GM23338 (cell line): ENCODE measurements at regions not wholly inside any gene's neighbourhood (a gene's known extent, or its start where the extent isn't known, plus 50 kb on each side); places are given as distances from the start of the nearest gene placed in this dataset.

Experiments
- ATAC-seq: fragments of 200-7000 bp; cut with Tn5 transposase; 3 replicates; pipeline ENCODE4 v1.9.1; 2020
- DNase-seq: peaks from one replicate; pipeline ENCODE4 v3.0.0-alpha.2; 2015; ENCODE audit warnings: low spot score
- H2AFZ ChIP-seq: fragments of 200-600 bp; sonication (generic); 2 replicates; pipeline ENCODE4 v1.8.0; 2016; ENCODE audit warnings: antibody characterized with exemption, mild to moderate bottlenecking, moderate library complexity
- H3F3A ChIP-seq: fragments of 200-600 bp; sonication (generic); replicated peaks from 2 replicates; pipeline ENCODE4 v1.8.0; 2017; ENCODE audit warnings: antibody characterized with exemption, mixed run types, low read depth
- H3K27ac ChIP-seq: fragments of 200-600 bp; sonication (generic); 2 replicates; pipeline ENCODE4 v1.6.1; 2016; ENCODE audit warnings: low read depth
- H3K27me3 ChIP-seq: fragments of 200-600 bp; sonication (generic); 2 replicates; pipeline ENCODE4 v1.8.0; 2016; ENCODE audit warnings: mild to moderate bottlenecking, mixed run types, moderate library complexity; ENCODE audit not compliant: insufficient read depth
- H3K36me3 ChIP-seq: fragments of 200-600 bp; sonication (generic); 2 replicates; pipeline ENCODE4 v1.8.0; 2016; ENCODE audit warnings: mild to moderate bottlenecking; ENCODE audit not compliant: insufficient read depth
- H3K4me1 ChIP-seq: fragments of 200-600 bp; sonication (generic); 2 replicates; pipeline ENCODE4 v1.8.0; 2016; ENCODE audit warnings: mild to moderate bottlenecking, moderate library complexity; ENCODE audit not compliant: insufficient read depth
- H3K4me2 ChIP-seq: fragments of 200-600 bp; sonication (generic); 2 replicates; pipeline ENCODE4 v1.7.1; 2017; ENCODE audit warnings: mixed run types
- H3K4me3 ChIP-seq: fragments of 200-600 bp; sonication (generic); 2 replicates; pipeline ENCODE4 v1.6.1; 2016; ENCODE audit warnings: mixed run types
- H3K79me2 ChIP-seq: fragments of 200-600 bp; sonication (generic); replicated peaks from 2 replicates; pipeline ENCODE4 v1.8.0; 2017; ENCODE audit warnings: mild to moderate bottlenecking; ENCODE audit not compliant: insufficient read depth
- H3K9me2 ChIP-seq: fragments of 200-600 bp; sonication (generic); 2 replicates; pipeline ENCODE4 v1.8.0; 2017; ENCODE audit not compliant: insufficient read depth
- H4K20me1 ChIP-seq: fragments of 200-600 bp; sonication (generic); replicated peaks from 2 replicates; pipeline ENCODE4 v1.8.0; 2017; ENCODE audit warnings: mild to moderate bottlenecking; ENCODE audit not compliant: insufficient read depth
- H3K27ac Mint-ChIP-seq: 2 replicates; pipeline ENCODE4 v1.8.0; 2020; ENCODE audit warnings: inconsistent platforms, mild to moderate bottlenecking, moderate library complexity, mixed read lengths
- H3K27me3 Mint-ChIP-seq: 3 replicates; pipeline ENCODE4 v1.8.0; 2022; ENCODE audit warnings: low read depth, mild to moderate bottlenecking, moderate library complexity, mixed read lengths, inconsistent platforms; ENCODE audit not compliant: insufficient read depth, poor library complexity
- H3K36me3 Mint-ChIP-seq: 3 replicates; pipeline ENCODE4 v1.8.0; 2021; ENCODE audit warnings: low read depth, mild to moderate bottlenecking, inconsistent platforms, moderate library complexity, mixed read lengths
- H3K4me1 Mint-ChIP-seq: 3 replicates; pipeline ENCODE4 v1.8.0; 2020; ENCODE audit warnings: mild to moderate bottlenecking, inconsistent platforms, mixed read lengths
- H3K4me3 Mint-ChIP-seq: 3 replicates; pipeline ENCODE4 v1.8.0; 2021; ENCODE audit warnings: moderate library complexity, mild to moderate bottlenecking, inconsistent platforms, mixed read lengths
- H3K9me3 Mint-ChIP-seq: 3 replicates; pipeline ENCODE4 v1.8.0; 2020; ENCODE audit warnings: moderate library complexity, mild to moderate bottlenecking, inconsistent platforms, mixed read lengths
- CREB1 ChIP-seq: fragments of 250-450 bp; sonication (Bioruptor Pico); IDR thresholded peaks from 2 replicates; pipeline ENCODE4 v1.5.0; 2020; ENCODE audit warnings: low read depth, mild to moderate bottlenecking, moderate library complexity
- CTCF ChIP-seq, 2 experiments: fragments of 200-600 bp in 1 of 2; sonication (generic) in 1 of 2; conservative IDR thresholded peaks; 2 replicates each; pipeline versions ENCODE4 v1.5.1 to v1.6.1; 2016 to 2017; ENCODE audit warnings: antibody characterized with exemption in 2 of 2, low read depth in 2 of 2, mild to moderate bottlenecking in 2 of 2, moderate library complexity in 1 of 2
- ETS1 ChIP-seq: IDR thresholded peaks from 2 replicates; pipeline ENCODE4 v1.6.1; 2016; ENCODE audit warnings: antibody characterized with exemption
- EZH2 ChIP-seq: fragments of 200-600 bp; sonication (generic); IDR thresholded peaks from one replicate; pipeline ENCODE4 v1.8.0; 2017; ENCODE audit warnings: antibody characterized with exemption, mild to moderate bottlenecking, low read depth; ENCODE audit not compliant: unreplicated experiment
- EZH2phosphoT487 ChIP-seq: fragments of 200-600 bp; sonication (generic); IDR thresholded peaks from one replicate; pipeline ENCODE4 v1.8.1; 2018; ENCODE audit warnings: antibody characterized with exemption; ENCODE audit not compliant: unreplicated experiment
- JUNB ChIP-seq: IDR thresholded peaks from one replicate; pipeline ENCODE4 v1.6.1; 2016; ENCODE audit warnings: antibody characterized with exemption; ENCODE audit not compliant: unreplicated experiment
- NANOG ChIP-seq: IDR thresholded peaks from 2 replicates; pipeline ENCODE4 v1.6.1; 2016; ENCODE audit warnings: antibody characterized with exemption, borderline replicate concordance
- POLR2AphosphoS5 ChIP-seq: IDR thresholded peaks from 2 replicates; pipeline ENCODE4 v1.6.1; 2016; ENCODE audit warnings: antibody characterized with exemption, low read depth
- STAT1 ChIP-seq: IDR thresholded peaks from one replicate; pipeline ENCODE4 v1.6.1; 2016; ENCODE audit warnings: antibody characterized with exemption; ENCODE audit not compliant: unreplicated experiment
- ZNF114 ChIP-seq: fragments of 250-450 bp; sonication (Bioruptor Pico); IDR thresholded peaks from 2 replicates; pipeline ENCODE4 v1.5.0; 2020; ENCODE audit warnings: mild to moderate bottlenecking, moderate library complexity
- ZNF331 ChIP-seq: fragments of 250-450 bp; sonication (Bioruptor Pico); IDR thresholded peaks from 2 replicates; pipeline ENCODE4 v1.5.0; 2020; ENCODE audit warnings: low read depth, mild to moderate bottlenecking, moderate library complexity
- ZNF462 ChIP-seq: fragments of 250-450 bp; sonication (Bioruptor Pico); IDR thresholded peaks from 2 replicates; pipeline ENCODE4 v1.5.0; 2020; ENCODE audit warnings: mild to moderate bottlenecking, moderate library complexity
- TF ChIP-seq, protein P1 (sequence below): IDR thresholded peaks from one replicate; pipeline ENCODE4 v1.6.1; 2018; ENCODE audit warnings: antibody characterized with exemption; ENCODE audit not compliant: unreplicated experiment

DNA sequence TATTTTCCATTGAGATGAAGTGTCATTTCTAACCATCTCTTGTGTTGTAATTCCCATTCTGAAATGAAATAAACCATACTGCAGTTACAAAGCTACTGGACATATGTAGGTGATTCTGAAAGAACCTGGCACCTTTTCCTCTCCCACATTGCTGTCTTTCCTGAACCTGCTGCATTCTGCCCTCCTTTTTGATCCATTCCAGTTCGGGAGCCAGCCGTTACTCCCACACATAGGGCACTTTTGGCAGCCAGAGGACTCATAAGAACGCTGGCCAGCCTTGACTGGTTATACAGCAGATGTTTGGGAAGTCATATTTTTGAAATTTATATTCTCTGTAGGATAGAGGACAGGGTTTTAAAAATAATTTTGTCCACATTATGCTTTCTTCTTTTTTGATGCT is 369.8 kb upstream of the CDH7 start:
- Histone ChIP-seq H2AFZ (no peak overlapping the region), H3K4me1 (no peaks in the 10 kb centered on the region), H3F3A (no peaks in the 10 kb centered on the region), H3K79me2 (no peaks in the 10 kb centered on the region), H3K4me3 (no peak overlapping the region), H3K27ac (no peak overlapping the region), H4K20me1 (no peaks in the 10 kb centered on the region), H3K27me3 (no peaks in the 10 kb centered on the region), H3K36me3 (no peaks in the 10 kb centered on the region), H3K9me2 (0 out of 2 replicates have a peak, but pooled peaks cover 3% of the 10 kb centered on the region), H3K4me2 (no peak overlapping the region)
- ATAC-seq, result no peak
- TF ChIP-seq ZNF331 (CRISPR knock-in tag) (no peak), STAT1 (no peak), CREB1 (CRISPR knock-in tag) (no peak), POLR2AphosphoS5 (no peak), JUNB (no peak), EZH2phosphoT487 (no peak), ZNF114 (CRISPR knock-in tag) (no peak), ZNF462 (CRISPR knock-in tag) (no peak), EZH2 (no peak), NANOG (no peak), ETS1 (no peak), CTCF (conservative IDR thresholded peaks at IDR 0.05; ENCODE audit: low read depth in 2 of 2) (no peak)
- TF ChIP-seq, protein P1, sequence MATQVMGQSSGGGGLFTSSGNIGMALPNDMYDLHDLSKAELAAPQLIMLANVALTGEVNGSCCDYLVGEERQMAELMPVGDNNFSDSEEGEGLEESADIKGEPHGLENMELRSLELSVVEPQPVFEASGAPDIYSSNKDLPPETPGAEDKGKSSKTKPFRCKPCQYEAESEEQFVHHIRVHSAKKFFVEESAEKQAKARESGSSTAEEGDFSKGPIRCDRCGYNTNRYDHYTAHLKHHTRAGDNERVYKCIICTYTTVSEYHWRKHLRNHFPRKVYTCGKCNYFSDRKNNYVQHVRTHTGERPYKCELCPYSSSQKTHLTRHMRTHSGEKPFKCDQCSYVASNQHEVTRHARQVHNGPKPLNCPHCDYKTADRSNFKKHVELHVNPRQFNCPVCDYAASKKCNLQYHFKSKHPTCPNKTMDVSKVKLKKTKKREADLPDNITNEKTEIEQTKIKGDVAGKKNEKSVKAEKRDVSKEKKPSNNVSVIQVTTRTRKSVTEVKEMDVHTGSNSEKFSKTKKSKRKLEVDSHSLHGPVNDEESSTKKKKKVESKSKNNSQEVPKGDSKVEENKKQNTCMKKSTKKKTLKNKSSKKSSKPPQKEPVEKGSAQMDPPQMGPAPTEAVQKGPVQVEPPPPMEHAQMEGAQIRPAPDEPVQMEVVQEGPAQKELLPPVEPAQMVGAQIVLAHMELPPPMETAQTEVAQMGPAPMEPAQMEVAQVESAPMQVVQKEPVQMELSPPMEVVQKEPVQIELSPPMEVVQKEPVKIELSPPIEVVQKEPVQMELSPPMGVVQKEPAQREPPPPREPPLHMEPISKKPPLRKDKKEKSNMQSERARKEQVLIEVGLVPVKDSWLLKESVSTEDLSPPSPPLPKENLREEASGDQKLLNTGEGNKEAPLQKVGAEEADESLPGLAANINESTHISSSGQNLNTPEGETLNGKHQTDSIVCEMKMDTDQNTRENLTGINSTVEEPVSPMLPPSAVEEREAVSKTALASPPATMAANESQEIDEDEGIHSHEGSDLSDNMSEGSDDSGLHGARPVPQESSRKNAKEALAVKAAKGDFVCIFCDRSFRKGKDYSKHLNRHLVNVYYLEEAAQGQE, result no peak
- H3K36me3 Mint-ChIP-seq, result peaks cover 15% of the 10 kb centered on the region; the same call in 2 of the 3 replicates
- DNase-seq, result no peak
- H3K4me1 Mint-ChIP-seq, result 0 out of 3 replicates have a peak, but pooled peaks cover under 1% of the 10 kb centered on the region
- peaks cover 18% of the 10 kb centered on the region for H3K9me3 Mint-ChIP-seq
- no peak overlapping the region for H3K4me3 Mint-ChIP-seq
- H3K27me3 Mint-ChIP-seq, result no peaks in the 10 kb centered on the region
- no peak overlapping the region for H3K27ac Mint-ChIP-seq
